ENCODE measurements at regions not wholly inside any gene's neighbourhood (a gene's known extent, or its start where the extent isn't known, plus 50 kb on each side); places are given as distances from the start of the nearest gene placed in this dataset.
A peak's percentile ranks its signal among the peaks of the same experiment; 100 is the strongest.

DNA sequence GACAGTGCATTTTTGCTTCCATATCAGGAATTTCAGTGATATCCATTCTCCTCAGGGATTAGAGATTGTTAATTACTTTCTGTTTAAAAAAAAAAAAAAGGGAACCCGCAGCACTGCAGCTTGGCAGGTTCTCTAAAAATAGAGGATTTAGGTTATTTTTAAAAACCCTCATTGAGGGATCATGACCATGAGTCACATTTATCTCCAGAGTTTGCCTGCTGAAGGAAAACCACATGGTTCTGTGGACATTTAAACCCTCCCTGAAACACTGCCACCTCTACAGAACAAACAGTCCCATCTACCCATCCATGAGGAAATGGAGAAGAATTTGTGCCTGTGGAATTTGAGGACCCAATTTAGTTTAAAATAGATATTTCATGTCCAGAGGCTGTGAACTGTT is 66.2 kb upstream of the UBE2E1 start:
- H3K9me3 Mint-ChIP-seq, result no peaks in the 10 kb centered on the region
- H3K4me3 Mint-ChIP-seq, result no peak overlapping the region
- no peak overlapping the region for H3K27ac Mint-ChIP-seq (ENCODE audit: unreplicated experiment)
- H3K36me3 Mint-ChIP-seq (ENCODE audit: low read depth), result no peaks in the 10 kb centered on the region
- peaks cover 6% of the 10 kb centered on the region for H3K4me1 Mint-ChIP-seq
- TF ChIP-seq, protein P1, sequence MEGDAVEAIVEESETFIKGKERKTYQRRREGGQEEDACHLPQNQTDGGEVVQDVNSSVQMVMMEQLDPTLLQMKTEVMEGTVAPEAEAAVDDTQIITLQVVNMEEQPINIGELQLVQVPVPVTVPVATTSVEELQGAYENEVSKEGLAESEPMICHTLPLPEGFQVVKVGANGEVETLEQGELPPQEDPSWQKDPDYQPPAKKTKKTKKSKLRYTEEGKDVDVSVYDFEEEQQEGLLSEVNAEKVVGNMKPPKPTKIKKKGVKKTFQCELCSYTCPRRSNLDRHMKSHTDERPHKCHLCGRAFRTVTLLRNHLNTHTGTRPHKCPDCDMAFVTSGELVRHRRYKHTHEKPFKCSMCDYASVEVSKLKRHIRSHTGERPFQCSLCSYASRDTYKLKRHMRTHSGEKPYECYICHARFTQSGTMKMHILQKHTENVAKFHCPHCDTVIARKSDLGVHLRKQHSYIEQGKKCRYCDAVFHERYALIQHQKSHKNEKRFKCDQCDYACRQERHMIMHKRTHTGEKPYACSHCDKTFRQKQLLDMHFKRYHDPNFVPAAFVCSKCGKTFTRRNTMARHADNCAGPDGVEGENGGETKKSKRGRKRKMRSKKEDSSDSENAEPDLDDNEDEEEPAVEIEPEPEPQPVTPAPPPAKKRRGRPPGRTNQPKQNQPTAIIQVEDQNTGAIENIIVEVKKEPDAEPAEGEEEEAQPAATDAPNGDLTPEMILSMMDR (conservative IDR thresholded peaks at IDR 0.05), result no peak
- peaks cover 39% of the 10 kb centered on the region for H3K27me3 Mint-ChIP-seq (ENCODE audit: low read depth)
- no peak for DNase-seq (ENCODE audit: low read depth, low spot score)

DNA sequence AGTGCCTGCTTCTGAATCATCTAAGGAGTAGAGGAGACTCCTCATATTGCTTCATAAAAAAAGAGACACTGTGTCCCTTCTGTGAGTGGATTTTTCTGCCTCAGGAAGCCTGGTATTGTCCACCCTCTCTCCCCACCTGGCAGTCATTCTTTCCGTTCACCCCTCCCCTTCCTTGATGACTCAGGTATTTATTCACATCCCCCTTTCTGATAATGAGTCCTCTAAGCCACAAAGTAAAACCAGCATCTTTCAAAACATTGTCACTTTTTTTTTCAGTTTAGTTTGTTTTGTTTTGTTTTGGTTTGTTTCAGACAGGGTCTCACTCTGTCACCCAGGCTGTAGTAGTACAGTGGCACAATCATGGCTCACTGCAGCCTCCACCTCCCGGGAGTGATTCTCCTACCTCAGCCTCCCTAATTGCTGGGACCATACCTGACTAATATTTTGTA is 65.2 kb upstream of the UBE2E1 start:
- H3K36me3 Mint-ChIP-seq (ENCODE audit: low read depth), result no peaks in the 10 kb centered on the region
- no peak overlapping the region for H3K4me3 Mint-ChIP-seq
- no peak for DNase-seq (ENCODE audit: low read depth, low spot score)
- H3K4me1 Mint-ChIP-seq, result peaks cover 6% of the 10 kb centered on the region
- peaks cover 43% of the 10 kb centered on the region for H3K27me3 Mint-ChIP-seq (ENCODE audit: low read depth)
- H3K9me3 Mint-ChIP-seq, result no peaks in the 10 kb centered on the region
- TF ChIP-seq, protein P1 (conservative IDR thresholded peaks at IDR 0.05), result no peak
- no peak overlapping the region for H3K27ac Mint-ChIP-seq (ENCODE audit: unreplicated experiment)

DNA sequence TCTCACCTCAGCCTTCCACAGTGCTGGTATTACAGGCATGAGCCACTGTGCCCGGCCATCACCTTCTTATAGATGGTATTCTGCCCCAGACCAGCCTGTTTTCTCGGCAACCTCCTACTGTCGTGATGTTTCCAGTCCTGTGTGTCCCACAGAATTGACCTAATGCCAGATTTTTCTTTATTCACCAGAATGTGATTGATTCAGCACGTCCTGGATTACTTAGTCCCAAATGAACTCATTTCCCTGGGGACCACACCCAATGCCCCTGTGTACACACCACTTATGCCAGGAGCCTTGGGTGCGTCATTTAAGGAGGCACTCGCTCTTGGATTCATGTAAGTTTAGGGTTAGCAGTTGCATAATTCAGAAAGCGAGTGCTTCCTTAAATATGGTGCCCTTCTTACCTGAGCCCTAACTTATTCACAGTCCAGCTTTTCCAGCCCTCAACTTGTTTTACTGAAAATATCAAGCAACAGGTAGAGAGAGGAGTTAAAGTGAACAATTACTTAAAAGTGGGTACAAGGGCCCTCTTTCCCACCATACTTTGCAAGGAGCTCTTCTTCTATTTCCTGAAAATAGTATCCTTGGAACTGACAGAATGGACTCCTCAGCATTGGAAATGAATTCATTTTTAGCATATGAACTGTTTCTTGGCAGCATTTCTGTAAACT is 64.6 kb upstream of the UBE2E1 start:
- TF ChIP-seq, protein P1 (conservative IDR thresholded peaks at IDR 0.05), result no peak
- Mint-ChIP-seq H3K36me3 (ENCODE audit: low read depth) (no peaks in the 10 kb centered on the region), H3K27ac (ENCODE audit: unreplicated experiment) (no peak overlapping the region), H3K4me1 (peaks cover 7% of the 10 kb centered on the region), H3K27me3 (ENCODE audit: low read depth) (peaks cover 43% of the 10 kb centered on the region), H3K9me3 (no peaks in the 10 kb centered on the region), H3K4me3 (no peak overlapping the region)
- no peak for DNase-seq (ENCODE audit: low read depth, low spot score)

DNA sequence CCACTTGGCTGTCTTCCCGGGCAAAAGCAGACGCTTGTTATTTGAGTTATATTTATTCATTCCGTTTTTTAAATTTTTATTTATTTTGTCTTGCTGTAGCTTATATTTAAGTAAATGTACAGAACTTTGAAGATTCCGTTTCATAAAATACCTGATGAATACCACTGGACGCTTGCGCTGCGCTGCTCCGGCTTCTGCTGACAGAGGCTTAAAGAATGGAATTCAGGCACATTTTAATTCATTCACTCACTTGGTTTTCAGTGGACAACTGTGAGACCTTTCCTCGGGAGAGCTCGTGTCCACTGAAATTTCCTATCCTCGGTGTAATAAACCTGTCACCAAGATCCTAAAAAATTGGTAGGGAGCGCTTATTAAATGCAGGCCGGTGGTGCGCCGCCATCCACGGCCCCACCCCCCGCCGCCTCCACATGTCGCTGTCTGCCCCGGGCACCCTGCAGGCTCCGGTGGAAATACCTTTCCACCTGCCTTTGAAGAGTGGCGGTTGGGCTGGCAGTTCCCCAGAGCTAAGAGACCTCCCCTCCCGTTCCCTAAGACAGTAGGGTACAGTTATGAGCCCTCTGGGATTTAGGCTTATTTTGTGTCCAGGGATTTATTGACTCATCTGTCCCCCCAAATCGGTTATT is 62.5 kb upstream of the UBE2E1 start:
- DNase-seq (ENCODE audit: low read depth, low spot score), result no peak
- H3K27me3 Mint-ChIP-seq (ENCODE audit: low read depth), result peaks cover 43% of the 10 kb centered on the region
- H3K36me3 Mint-ChIP-seq (ENCODE audit: low read depth), result no peaks in the 10 kb centered on the region
- H3K4me3 Mint-ChIP-seq, result no peak overlapping the region
- H3K9me3 Mint-ChIP-seq, result no peaks in the 10 kb centered on the region
- peaks cover 24% of the 10 kb centered on the region for H3K4me1 Mint-ChIP-seq
- TF ChIP-seq, protein P1 (conservative IDR thresholded peaks at IDR 0.05), result peak; percentile 45
- no peak overlapping the region for H3K27ac Mint-ChIP-seq (ENCODE audit: unreplicated experiment)

DNA sequence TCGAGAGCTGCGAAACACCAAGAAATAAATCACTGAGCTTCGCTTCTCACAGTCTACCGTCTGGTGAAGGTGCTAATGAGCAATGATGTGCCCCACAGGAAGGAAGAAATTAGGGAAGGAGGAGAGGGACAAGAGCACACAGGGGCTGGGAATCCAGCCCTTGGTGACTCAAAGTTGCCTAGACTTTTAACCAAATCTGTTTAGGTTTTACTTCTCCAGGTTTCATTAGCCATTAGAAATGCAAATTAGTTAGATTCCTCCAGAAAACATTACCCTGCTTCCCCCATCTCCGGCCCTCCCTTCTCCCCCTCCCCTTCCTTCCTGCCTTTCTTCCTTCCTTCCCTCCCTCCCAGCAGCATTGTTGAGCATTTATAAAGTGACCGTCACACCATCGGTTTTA is 59.3 kb upstream of the UBE2E1 start:
- H3K9me3 Mint-ChIP-seq, result no peaks in the 10 kb centered on the region
- H3K27me3 Mint-ChIP-seq (ENCODE audit: low read depth), result peaks cover 37% of the 10 kb centered on the region
- H3K27ac Mint-ChIP-seq (ENCODE audit: unreplicated experiment), result no peak overlapping the region
- DNase-seq (ENCODE audit: low read depth, low spot score), result no peak
- TF ChIP-seq, protein P1 (conservative IDR thresholded peaks at IDR 0.05), result no peak
- no peaks in the 10 kb centered on the region for H3K36me3 Mint-ChIP-seq (ENCODE audit: low read depth)
- H3K4me1 Mint-ChIP-seq, result peaks cover 33% of the 10 kb centered on the region
- H3K4me3 Mint-ChIP-seq, result no peak overlapping the region

Measured in neural crest cell (in vitro differentiated cells).